ENCODE measurements at regions not wholly inside any gene's neighbourhood (a gene's known extent, or its start where the extent isn't known, plus 50 kb on each side); places are given as distances from the start of the nearest gene placed in this dataset.

- H3K4me1 ChIP-seq (ENCODE audit: insufficient read depth, low read length) = no peaks in the 10 kb centered on the region
- no peak overlapping the region for H3K9ac ChIP-seq (ENCODE audit: low read depth, low read length)
- no peaks in the 10 kb centered on the region for H3K36me3 ChIP-seq (ENCODE audit: insufficient read depth, low read length)
- 0 out of 2 replicates have a peak, but pooled peaks cover 3% of the 10 kb centered on the region for H3K9me3 ChIP-seq (ENCODE audit: control insufficient read depth, insufficient read depth, low read length)
These were observed 66.7 kb upstream of the MIR17HG start for GRCh38 chr13:91280801-91281200.

DNA sequence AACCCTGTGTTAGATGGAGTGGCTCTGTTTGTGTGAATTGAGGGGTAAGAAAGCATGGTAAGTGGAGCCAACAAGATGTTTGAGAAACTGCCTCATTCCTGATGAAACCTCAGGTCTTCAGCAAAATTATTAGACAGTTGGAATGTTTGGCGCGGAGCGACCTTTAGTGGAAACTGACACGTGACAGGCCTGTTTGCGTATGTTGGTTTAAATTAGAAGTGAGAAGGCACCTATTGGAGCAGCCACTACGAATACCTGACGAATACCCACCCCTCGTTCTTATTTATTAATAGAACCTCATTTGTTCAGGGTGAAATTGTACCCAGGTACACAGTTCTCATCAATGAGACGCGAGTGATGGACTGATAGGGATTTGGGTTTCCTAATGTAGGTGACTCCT, 63.2 kb upstream of the MIR17HG start:
- Histone ChIP-seq H3K9me3 (ENCODE audit: control insufficient read depth, insufficient read depth, low read length) (no peaks in the 10 kb centered on the region), H3K9ac (ENCODE audit: low read depth, low read length) (no peak overlapping the region), H3K4me1 (ENCODE audit: insufficient read depth, low read length) (no peaks in the 10 kb centered on the region), H3K36me3 (ENCODE audit: insufficient read depth, low read length) (no peaks in the 10 kb centered on the region)

- H3K4me1 ChIP-seq (ENCODE audit: insufficient read depth, low read length) = no peaks in the 10 kb centered on the region
- H3K36me3 ChIP-seq (ENCODE audit: insufficient read depth, low read length) = no peaks in the 10 kb centered on the region
- no peaks in the 10 kb centered on the region for H3K9me3 ChIP-seq (ENCODE audit: control insufficient read depth, insufficient read depth, low read length)
- no peak overlapping the region for H3K9ac ChIP-seq (ENCODE audit: low read depth, low read length)
These were observed 61.2 kb upstream of the MIR17HG start for GRCh38 chr13:91286317-91286716.

- Histone ChIP-seq H3K9ac (ENCODE audit: low read depth, low read length) (no peak overlapping the region), H3K36me3 (ENCODE audit: insufficient read depth, low read length) (no peaks in the 10 kb centered on the region), H3K9me3 (ENCODE audit: control insufficient read depth, insufficient read depth, low read length) (no peaks in the 10 kb centered on the region), H3K4me1 (ENCODE audit: insufficient read depth, low read length) (no peaks in the 10 kb centered on the region)
These were observed 56.4 kb upstream of the MIR17HG start for GRCh38 chr13:91291078-91291477.

- no peaks in the 10 kb centered on the region for H3K9me3 ChIP-seq (ENCODE audit: control insufficient read depth, insufficient read depth, low read length)
- no peaks in the 10 kb centered on the region for H3K4me1 ChIP-seq (ENCODE audit: insufficient read depth, low read length)
- no peaks in the 10 kb centered on the region for H3K36me3 ChIP-seq (ENCODE audit: insufficient read depth, low read length)
- no peak overlapping the region for H3K9ac ChIP-seq (ENCODE audit: low read depth, low read length)
These were observed 54.8 kb upstream of the MIR17HG start for GRCh38 chr13:91292630-91293221.

- Histone ChIP-seq H3K9ac (ENCODE audit: low read depth, low read length) (no peak overlapping the region), H3K4me1 (ENCODE audit: insufficient read depth, low read length) (no peaks in the 10 kb centered on the region), H3K9me3 (ENCODE audit: control insufficient read depth, insufficient read depth, low read length) (no peaks in the 10 kb centered on the region), H3K36me3 (ENCODE audit: insufficient read depth, low read length) (no peaks in the 10 kb centered on the region)
These were observed 51.6 kb upstream of the MIR17HG start for GRCh38 chr13:91295712-91296410.

GRCh38 chr13:91297503-91297902, 50.0 kb upstream of the MIR17HG start:
- H3K9ac ChIP-seq (ENCODE audit: low read depth, low read length) = no peak overlapping the region
- no peaks in the 10 kb centered on the region for H3K4me1 ChIP-seq (ENCODE audit: insufficient read depth, low read length)

More at GRCh38 chr13:91297503-91297902, 50.0 kb upstream of the MIR17HG start:
- Histone ChIP-seq H3K9me3 (ENCODE audit: control insufficient read depth, insufficient read depth, low read length) (no peaks in the 10 kb centered on the region), H3K36me3 (ENCODE audit: insufficient read depth, low read length) (no peaks in the 10 kb centered on the region)

Data from ES-I3 (cell line).